Stimulated activated CD8-positive, alpha-beta memory T cell treated with anti-CD3 and anti-CD28 coated beads, Interleukin-15, amount 100 ng/mL, for 4 hours (primary cell): ENCODE measurements at regions not wholly inside any gene's neighbourhood (a gene's known extent, or its start where the extent isn't known, plus 50 kb on each side); places are given as distances from the start of the nearest gene placed in this dataset.
"Not testable (repeated sequence)": the region's sequence is repeated elsewhere in the genome, so short reads cannot be mapped to it uniquely, and the experiment has no call there.

Experiments used
- DNase-seq, 2 donors: peaks; one replicate each; pipeline ENCODE4 v3.0.0-alpha.2; 2020; ENCODE audit warnings: low read depth in 2 of 2

GRCh38 chr20:52434453-52434852, 242.9 kb upstream of the ZFP64 start:
- no peak for DNase-seq

DNA sequence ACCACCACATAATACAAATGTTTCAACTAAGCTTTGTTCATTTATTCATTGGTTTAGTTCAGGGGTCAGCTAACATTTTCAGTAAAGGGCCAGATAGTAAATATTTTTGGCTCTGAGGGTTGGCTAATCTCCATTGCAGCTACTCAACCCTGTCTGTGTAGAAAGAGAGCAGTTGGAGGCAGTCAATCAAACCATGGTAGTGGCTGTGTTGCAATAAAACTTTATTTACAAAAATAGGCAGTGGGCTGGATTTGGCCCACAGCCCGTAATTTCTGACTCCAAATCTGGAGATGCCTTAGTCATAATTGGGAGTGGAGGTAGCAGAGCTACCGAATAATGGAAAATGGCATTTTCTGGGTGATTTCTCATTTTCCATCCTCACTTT, 242.5 kb upstream of the ZFP64 start:
- DNase-seq = no peak

- DNase-seq = no peak
Observed at GRCh38 chr20:52433326-52434040, 241.9 kb upstream of the ZFP64 start.

- DNase-seq = no peak
Observed at GRCh38 chr20:52432740-52433139, 241.2 kb upstream of the ZFP64 start.

DNA sequence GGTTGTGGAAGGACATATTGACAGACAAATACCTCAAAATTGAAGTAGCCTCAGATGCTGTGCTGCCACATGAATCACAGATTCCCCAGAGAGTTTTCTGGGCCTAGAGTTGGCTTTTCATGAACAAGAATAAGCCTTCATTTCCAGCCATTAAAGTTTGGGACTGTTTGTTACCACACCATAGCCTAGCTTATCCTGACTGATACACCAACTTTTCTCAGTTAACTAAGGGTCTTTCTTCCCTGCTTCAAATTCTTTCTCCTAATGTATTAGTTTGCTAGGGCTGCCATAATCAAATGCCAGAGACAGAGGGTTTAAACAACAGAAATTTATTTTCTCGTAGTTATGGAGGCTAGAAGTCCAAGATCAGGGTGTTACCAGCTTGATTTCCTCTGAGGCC, 237.4 kb upstream of the ZFP64 start:
- no peak for DNase-seq

- no peak for DNase-seq
Observed at GRCh38 chr20:52427960-52428359, 236.4 kb upstream of the ZFP64 start.

GRCh38 chr20:52426856-52427255, 235.3 kb upstream of the ZFP64 start:
- DNase-seq = no peak

DNA sequence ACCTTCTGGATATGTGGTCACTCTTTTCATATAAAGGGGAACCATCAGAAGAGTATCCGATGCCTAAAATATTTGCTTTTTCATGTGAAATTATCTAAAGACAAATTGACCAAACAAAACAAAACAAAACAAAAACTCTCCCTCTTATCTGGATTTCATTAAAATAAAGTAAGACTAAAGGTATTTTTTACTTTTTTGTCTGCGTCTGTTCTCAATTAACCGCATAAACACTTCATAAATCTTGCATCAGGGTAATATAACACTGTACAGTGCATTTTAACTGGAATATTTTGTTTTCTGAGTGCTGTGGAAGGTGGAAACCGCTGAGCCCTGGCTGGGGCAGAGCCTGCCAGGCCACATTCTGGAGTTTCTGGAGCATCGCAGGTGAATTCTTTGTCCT, 234.1 kb upstream of the ZFP64 start:
- DNase-seq = no peak

GRCh38 chr20:52425253-52425652, 233.7 kb upstream of the ZFP64 start:
- no peak for DNase-seq

- not testable (repeated sequence) for DNase-seq
Observed at GRCh38 chr20:52424357-52424942, 232.9 kb upstream of the ZFP64 start.

DNA sequence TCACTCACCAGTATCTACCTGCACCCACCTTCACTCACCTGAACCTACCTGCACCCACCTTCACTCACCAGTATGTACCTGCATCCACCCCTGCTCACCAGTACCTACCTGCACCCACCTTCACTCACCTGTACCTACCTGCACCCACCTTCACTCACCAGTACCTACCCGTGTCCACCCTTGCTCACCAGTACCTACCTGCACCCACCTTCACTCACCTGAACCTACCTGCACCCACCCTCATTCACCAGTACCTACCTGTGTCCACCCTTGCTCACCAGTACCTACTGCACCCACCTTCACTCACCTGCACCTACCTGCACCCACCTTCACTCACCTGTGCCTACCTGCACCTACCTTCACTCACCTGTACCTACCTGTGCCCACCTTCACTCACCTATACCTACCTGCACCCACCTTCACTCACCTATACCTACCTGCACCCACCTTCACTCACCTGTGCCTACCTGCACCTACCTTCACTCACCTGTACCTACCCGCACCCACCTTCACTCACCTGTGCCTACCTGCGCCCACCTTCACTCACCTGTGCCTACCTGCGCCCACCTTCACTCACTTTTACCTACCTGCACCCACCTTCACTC, 232.1 kb upstream of the ZFP64 start:
- DNase-seq = not testable (repeated sequence)

GRCh38 chr20:52422574-52423336, 231.2 kb upstream of the ZFP64 start:
- no peak for DNase-seq

DNA sequence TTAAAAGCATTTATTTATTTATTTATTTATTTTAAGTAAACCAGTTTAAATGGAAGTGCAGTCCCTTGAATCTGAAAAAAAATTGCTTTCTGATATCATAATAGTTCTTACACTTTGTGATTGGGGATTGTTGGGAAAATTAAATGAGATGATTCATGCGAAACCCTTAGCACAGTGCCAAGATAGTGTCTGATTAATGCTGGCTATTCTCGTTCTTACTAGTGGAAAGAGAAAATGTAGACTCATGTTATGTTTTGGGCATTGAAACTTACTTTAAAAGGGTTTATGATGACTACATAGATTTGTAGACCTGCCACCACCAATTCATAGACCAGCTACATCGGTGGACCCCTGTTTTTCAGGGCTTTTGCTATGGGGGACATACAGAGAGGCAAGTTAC, 229.2 kb upstream of the ZFP64 start:
- no peak for DNase-seq

DNA sequence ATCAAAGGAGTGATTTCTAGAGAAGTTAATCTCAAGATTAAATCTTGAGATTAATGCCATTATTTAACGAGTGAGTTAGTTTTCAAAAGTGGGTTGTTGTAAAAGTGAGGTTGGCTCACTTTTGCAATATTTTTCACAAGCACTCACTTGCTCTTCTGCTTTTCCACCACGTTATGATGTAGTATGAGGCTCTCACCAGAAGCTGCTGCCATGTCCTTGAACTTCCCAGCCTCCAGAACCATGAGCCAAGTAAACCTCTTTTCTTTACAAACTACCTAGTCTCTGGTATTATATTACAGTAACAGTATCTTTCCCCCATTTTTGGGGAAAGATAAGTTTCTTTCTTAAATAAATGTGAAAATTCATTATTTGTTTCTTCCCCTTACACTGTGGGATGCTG, 227.6 kb upstream of the ZFP64 start:
- no peak for DNase-seq

DNA sequence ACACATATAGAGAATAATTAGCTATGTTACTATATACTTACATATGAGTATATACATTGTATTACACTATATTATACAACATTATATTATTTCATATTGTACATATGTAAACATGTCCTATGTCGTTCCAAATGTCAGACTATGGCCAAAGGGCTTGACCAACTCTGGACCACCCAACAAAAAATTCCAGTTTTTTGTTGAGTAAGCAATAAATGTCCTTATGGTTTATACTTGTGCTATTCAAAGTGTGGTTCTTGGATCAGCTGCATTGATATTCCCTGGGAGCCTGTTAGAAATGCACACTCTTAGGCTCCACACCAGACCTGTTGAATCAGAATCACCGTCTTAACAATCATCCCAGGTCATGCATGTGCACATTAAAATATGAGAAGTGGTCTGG, 225.4 kb upstream of the ZFP64 start:
- no peak for DNase-seq

DNA sequence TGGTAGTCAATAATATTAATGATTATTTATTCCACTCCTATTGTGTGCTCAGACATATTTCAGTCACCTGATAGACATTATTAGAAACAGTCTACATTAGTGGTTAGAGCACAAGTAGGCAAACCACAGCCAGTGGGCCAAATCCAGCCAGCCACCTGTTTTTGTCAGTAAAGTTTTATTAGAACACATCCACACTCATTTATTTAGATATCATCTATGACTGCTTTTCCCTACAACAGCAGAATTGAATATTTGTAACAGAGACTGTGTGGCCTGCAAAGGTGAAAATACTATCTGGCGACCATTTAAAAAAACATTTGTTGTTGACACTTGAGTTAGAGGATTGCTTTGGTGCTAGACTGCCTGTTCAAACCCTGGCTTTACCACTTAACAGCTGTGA, 220.0 kb upstream of the ZFP64 start:
- DNase-seq = no peak

DNA sequence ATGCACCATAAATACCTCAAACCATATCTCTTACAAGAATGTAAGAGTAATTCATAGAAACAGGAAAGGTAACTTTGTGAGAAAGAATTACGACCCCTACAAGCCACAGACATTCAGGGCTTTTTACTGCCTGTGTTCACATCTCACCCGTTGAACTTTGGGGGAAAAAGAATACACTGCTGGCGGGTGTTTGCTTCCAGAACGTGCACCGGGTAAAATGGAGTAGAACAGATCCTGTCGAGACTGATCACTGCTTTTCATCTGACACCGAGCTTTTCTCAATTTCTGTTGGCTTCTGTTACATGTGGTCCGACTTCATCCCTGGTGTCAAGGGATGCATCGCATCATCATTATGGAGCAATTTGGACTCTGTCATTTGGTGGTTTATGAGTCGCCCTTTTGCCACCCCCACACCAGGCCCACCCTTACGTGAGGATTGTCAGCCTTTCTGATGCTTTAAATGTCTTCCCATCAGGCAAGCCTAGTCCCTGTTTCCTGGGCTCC, 219.2 kb upstream of the ZFP64 start:
- DNase-seq = no peak

GRCh38 chr20:52410182-52410647, 218.6 kb upstream of the ZFP64 start:
- peak; percentile 8 to 26 for DNase-seq

DNA sequence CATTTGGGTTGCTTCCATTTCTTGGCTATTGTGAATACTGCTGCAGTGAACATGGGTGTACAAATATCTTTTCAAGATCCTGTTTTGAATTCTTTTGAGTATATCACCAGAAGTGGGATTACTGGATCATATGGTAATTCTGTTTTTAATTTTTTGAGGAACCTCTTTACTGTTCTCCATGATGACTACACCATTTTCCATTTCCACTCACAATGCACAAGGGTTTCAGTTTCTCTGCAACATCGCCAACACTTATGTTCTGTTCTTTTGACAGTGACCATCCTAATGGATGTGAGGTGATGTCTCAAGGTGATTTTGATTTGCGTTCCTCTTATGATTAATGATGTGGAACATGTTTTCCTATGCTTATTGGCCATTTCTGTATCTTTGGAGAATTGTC, 214.4 kb upstream of the ZFP64 start:
- no peak for DNase-seq

DNA sequence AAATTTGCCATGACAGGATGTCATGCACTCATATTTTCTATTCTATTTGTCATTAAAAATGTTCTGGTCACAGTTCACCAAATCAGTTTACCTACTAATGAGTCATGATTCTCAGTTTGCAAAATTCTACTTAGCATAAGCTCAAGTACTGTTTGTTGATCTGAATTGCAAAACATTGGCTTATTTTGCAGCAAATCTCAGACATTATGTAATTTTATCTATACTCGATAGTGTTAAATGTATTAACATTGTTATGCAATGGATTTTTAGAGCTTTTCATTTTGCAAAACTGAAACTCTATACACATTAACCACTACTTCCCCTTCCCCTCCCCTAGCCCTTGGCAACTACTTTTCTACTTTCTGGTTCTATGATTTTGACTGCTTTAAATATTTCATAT, 213.8 kb upstream of the ZFP64 start:
- no peak for DNase-seq

- DNase-seq = no peak
Observed at GRCh38 chr20:52404671-52405070, 213.1 kb upstream of the ZFP64 start.

DNA sequence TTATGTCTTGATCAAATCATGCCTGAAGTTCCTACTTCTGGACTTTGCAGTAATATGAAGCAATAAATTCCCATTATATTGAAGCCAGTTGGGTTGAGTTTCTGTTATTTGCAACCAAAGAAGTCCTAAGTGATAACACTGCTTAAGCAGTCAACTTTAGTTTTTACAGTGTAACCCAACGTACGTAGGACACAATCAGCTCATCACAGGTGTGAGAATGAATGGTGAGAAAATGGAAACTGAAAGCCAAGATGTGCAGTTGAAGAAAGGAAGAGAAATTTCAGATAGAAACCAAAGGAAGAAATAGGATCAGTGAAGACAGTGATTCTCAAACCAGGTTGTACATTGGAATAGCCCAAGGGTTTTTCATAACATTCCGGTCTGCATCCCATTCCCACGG, 211.4 kb upstream of the ZFP64 start:
- DNase-seq = no peak
